PC-9 (cell line): ENCODE measurements at regions not wholly inside any gene's neighbourhood (a gene's known extent, or its start where the extent isn't known, plus 50 kb on each side); places are given as distances from the start of the nearest gene placed in this dataset.

ENCODE experiments used
- BruUV-seq: library from RNA; stranded (reverse); fragments of 400-500 nt; replicated peaks from 2 replicates; lab custom pipeline; 2021; lab: Mats Ljungman, UMichigan
- CTCF ChIA-PET: fragments of 300-600 bp; sonication (Branson Sonifier 250); formaldehyde crosslinking; loops from one replicate; lab custom pipeline; 2022; ENCODE audit warnings: antibody characterized with exemption; lab: Charles Lee
- POLR2A ChIA-PET: fragments of 300-600 bp; sonication (Branson Sonifier 250); formaldehyde crosslinking; loops from one replicate; lab custom pipeline; 2022; ENCODE audit warnings: antibody characterized with exemption; ENCODE audit not compliant: unreplicated experiment; lab: Charles Lee
- DNase-seq, 2 experiments: peaks; one replicate each; pipeline versions ENCODE4 v3.0.0 to v3.0.0-alpha.2; 2015 to 2022; ENCODE audit warnings: mixed read lengths in 1 of 2
- H2AFZ ChIP-seq: fragments of 200-600 bp; sonication (generic); 2 replicates; pipeline ENCODE4 v1.8.1; 2017; ENCODE audit warnings: antibody characterized with exemption
- H3F3A ChIP-seq: fragments of 200-600 bp; sonication (generic); 2 replicates; pipeline ENCODE4 v1.8.1; 2017; ENCODE audit warnings: antibody characterized with exemption, mild to moderate bottlenecking, low read depth; ENCODE audit not compliant: insufficient read depth
- H3K27ac ChIP-seq: fragments of 200-600 bp; sonication (generic); 2 replicates; pipeline ENCODE4 v1.6.1; 2016; ENCODE audit warnings: mixed run types
- H3K27me3 ChIP-seq: fragments of 200-600 bp; sonication (generic); 2 replicates; pipeline ENCODE4 v1.6.1; 2016; ENCODE audit warnings: low read depth, mixed run types; ENCODE audit not compliant: insufficient read depth
- H3K36me3 ChIP-seq: fragments of 200-600 bp; sonication (generic); 2 replicates; pipeline ENCODE4 v1.6.1; 2016; ENCODE audit warnings: low read depth, mixed run types
- H3K4me1 ChIP-seq: fragments of 200-600 bp; sonication (generic); replicated peaks from 2 replicates; pipeline ENCODE4 v1.6.1; 2016; ENCODE audit warnings: mixed run types; ENCODE audit not compliant: insufficient read depth
- H3K4me2 ChIP-seq: fragments of 200-600 bp; sonication (generic); 2 replicates; pipeline ENCODE4 v1.6.1; 2017; ENCODE audit warnings: mixed run types
- H3K4me3 ChIP-seq: fragments of 200-600 bp; sonication (generic); 2 replicates; pipeline ENCODE4 v1.6.1; 2016; ENCODE audit warnings: mixed run types
- H3K79me2 ChIP-seq: fragments of 200-600 bp; sonication (generic); 2 replicates; pipeline ENCODE4 v1.6.1; 2017; ENCODE audit warnings: low read depth, mixed run types
- H3K9me2 ChIP-seq: fragments of 200-600 bp; sonication (generic); 2 replicates; pipeline ENCODE4 v1.8.1; 2017; ENCODE audit warnings: mild to moderate bottlenecking; ENCODE audit not compliant: insufficient read depth
- H3K9me3 ChIP-seq: fragments of 200-600 bp; sonication (generic); 2 replicates; pipeline ENCODE4 v1.8.1; 2016; ENCODE audit warnings: low read depth; ENCODE audit not compliant: insufficient read depth
- H4K20me1 ChIP-seq: fragments of 200-600 bp; sonication (generic); 2 replicates; pipeline ENCODE4 v1.8.1; 2017; ENCODE audit not compliant: insufficient read depth
- EZH2 ChIP-seq: fragments of 200-600 bp; sonication (generic); IDR thresholded peaks from 2 replicates; pipeline ENCODE4 v1.8.0; 2017; ENCODE audit warnings: antibody characterized with exemption, low read depth
- intact Hi-C: fragments of 100-400 bp; cut with micrococcal nuclease; formaldehyde crosslinking; loops from one replicate; pipeline ENCODE4 v1.10.0; 2022; ENCODE audit not compliant: unreplicated experiment
- TF ChIP-seq, protein P1 (sequence below): fragments of 200-600 bp; sonication (generic); conservative IDR thresholded peaks from 2 replicates; pipeline ENCODE4 v1.6.1; 2017; ENCODE audit warnings: mixed run types, antibody characterized with exemption, mild to moderate bottlenecking, moderate library complexity

DNA sequence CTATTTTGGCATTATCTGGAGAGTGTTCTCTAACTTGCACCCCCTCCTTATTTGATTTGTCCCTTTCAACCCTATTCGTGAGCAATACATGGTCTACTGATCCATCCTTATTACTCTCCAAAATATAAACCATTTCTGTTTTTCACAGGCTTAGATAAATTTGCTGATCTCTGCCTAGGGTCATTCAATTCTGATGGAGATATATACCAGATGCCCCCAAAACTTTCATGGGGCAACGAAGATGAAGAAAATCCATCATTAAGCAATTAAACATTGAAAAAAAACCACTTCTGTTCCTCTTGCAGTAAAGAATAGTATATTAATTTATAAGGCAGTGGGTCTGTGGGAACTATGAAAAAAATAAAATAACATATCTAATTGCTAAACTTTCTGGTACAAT, 313.4 kb downstream of the CASP12 start:
- H3K4me3 ChIP-seq = no peak overlapping the region
- no peak overlapping the region for H3K27ac ChIP-seq
- ChIA-PET POLR2A (no interaction called here), CTCF (no interaction called here)
- no peak overlapping the region for H3K4me2 ChIP-seq
- no peaks in the 10 kb centered on the region for H3K79me2 ChIP-seq
- no peaks in the 10 kb centered on the region for H3K36me3 ChIP-seq
- H3F3A ChIP-seq = no peaks in the 10 kb centered on the region
- no TSS peak for BruUV-seq
- H3K9me3 ChIP-seq = no peaks in the 10 kb centered on the region
- no peak overlapping the region for H2AFZ ChIP-seq
- intact Hi-C loops = no loop called here
- H3K9me2 ChIP-seq = no peaks in the 10 kb centered on the region
- no peaks in the 10 kb centered on the region for H3K4me1 ChIP-seq
- no peak for TF ChIP-seq EZH2
- TF ChIP-seq, protein P1, sequence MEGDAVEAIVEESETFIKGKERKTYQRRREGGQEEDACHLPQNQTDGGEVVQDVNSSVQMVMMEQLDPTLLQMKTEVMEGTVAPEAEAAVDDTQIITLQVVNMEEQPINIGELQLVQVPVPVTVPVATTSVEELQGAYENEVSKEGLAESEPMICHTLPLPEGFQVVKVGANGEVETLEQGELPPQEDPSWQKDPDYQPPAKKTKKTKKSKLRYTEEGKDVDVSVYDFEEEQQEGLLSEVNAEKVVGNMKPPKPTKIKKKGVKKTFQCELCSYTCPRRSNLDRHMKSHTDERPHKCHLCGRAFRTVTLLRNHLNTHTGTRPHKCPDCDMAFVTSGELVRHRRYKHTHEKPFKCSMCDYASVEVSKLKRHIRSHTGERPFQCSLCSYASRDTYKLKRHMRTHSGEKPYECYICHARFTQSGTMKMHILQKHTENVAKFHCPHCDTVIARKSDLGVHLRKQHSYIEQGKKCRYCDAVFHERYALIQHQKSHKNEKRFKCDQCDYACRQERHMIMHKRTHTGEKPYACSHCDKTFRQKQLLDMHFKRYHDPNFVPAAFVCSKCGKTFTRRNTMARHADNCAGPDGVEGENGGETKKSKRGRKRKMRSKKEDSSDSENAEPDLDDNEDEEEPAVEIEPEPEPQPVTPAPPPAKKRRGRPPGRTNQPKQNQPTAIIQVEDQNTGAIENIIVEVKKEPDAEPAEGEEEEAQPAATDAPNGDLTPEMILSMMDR = no peak
- DNase-seq = no peak
- no peaks in the 10 kb centered on the region for H4K20me1 ChIP-seq
- H3K27me3 ChIP-seq = no peaks in the 10 kb centered on the region

DNA sequence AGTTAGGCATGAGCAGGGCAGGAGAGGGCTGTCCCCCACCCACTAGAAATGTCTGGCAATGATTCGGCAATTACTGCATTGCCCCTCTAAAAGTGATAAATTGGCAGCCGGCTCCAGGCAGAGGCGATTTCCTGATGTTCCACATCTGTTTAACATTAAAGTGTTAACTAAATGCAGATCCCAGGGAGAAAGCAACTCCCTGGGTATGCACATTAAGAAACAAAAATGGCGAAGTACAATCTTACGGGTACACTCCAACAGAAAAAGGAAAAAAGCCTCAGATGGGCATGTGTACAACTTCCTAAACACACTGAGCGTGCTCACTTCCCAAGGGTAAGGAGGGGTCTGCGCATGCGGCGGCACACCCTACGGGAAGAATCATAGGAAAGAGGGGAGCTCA, 314.4 kb downstream of the CASP12 start:
- no peak overlapping the region for H3K4me3 ChIP-seq
- POLR2A ChIA-PET = no interaction called here
- intact Hi-C loops = no loop called here
- no peaks in the 10 kb centered on the region for H3K9me2 ChIP-seq
- no peaks in the 10 kb centered on the region for H4K20me1 ChIP-seq
- CTCF ChIA-PET = no interaction called here
- no peak overlapping the region for H3K27ac ChIP-seq
- no peak overlapping the region for H2AFZ ChIP-seq
- no peaks in the 10 kb centered on the region for H3K36me3 ChIP-seq
- no peak overlapping the region for H3K4me2 ChIP-seq
- H3F3A ChIP-seq = no peaks in the 10 kb centered on the region
- H3K4me1 ChIP-seq = no peaks in the 10 kb centered on the region
- TF ChIP-seq, protein P1 = no peak
- no peak for TF ChIP-seq EZH2
- no peaks in the 10 kb centered on the region for H3K9me3 ChIP-seq
- H3K79me2 ChIP-seq = no peaks in the 10 kb centered on the region
- no TSS peak for BruUV-seq
- H3K27me3 ChIP-seq = no peaks in the 10 kb centered on the region
- no peak for DNase-seq

DNA sequence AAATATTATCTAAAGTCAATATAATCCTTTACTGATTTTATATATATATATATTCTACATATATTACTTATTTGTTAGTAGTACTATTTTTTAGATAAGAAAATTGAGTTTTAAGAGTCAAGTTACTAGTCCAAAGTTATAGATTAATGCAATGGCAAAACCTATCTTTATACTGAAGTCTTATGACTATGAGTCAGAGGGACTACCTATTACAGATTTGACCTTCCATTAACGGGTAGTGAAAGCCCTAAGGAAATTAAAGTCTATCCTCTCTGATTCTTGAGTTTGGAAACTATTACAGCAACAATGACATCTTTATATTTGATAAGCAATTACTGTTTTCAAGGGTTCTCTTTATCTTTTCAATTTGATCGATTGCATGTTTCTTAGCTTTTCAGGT, 315.8 kb downstream of the CASP12 start:
- H2AFZ ChIP-seq = no peak overlapping the region
- H3K9me2 ChIP-seq = no peaks in the 10 kb centered on the region
- H3K79me2 ChIP-seq = no peaks in the 10 kb centered on the region
- ChIA-PET CTCF (no interaction called here), POLR2A (no interaction called here)
- H3K27ac ChIP-seq = no peak overlapping the region
- H3K4me2 ChIP-seq = no peak overlapping the region
- BruUV-seq = no TSS peak
- H3K4me3 ChIP-seq = no peak overlapping the region
- no peaks in the 10 kb centered on the region for H3K4me1 ChIP-seq
- TF ChIP-seq, protein P1 = no peak
- no peaks in the 10 kb centered on the region; the same call in 1 of the 2 replicates for H3K9me3 ChIP-seq
- no peaks in the 10 kb centered on the region for H3K27me3 ChIP-seq
- no peaks in the 10 kb centered on the region for H3K36me3 ChIP-seq
- no peaks in the 10 kb centered on the region for H3F3A ChIP-seq
- no peaks in the 10 kb centered on the region for H4K20me1 ChIP-seq
- intact Hi-C loops = no loop called here
- DNase-seq = no peak
